ENCODE measurements at regions not wholly inside any gene's neighbourhood (a gene's known extent, or its start where the extent isn't known, plus 50 kb on each side); places are given as distances from the start of the nearest gene placed in this dataset.

GRCh38 chr5:112574536-112574935, 155.5 kb upstream of the EPB41L4A start:
- TF ChIP-seq, protein P1, sequence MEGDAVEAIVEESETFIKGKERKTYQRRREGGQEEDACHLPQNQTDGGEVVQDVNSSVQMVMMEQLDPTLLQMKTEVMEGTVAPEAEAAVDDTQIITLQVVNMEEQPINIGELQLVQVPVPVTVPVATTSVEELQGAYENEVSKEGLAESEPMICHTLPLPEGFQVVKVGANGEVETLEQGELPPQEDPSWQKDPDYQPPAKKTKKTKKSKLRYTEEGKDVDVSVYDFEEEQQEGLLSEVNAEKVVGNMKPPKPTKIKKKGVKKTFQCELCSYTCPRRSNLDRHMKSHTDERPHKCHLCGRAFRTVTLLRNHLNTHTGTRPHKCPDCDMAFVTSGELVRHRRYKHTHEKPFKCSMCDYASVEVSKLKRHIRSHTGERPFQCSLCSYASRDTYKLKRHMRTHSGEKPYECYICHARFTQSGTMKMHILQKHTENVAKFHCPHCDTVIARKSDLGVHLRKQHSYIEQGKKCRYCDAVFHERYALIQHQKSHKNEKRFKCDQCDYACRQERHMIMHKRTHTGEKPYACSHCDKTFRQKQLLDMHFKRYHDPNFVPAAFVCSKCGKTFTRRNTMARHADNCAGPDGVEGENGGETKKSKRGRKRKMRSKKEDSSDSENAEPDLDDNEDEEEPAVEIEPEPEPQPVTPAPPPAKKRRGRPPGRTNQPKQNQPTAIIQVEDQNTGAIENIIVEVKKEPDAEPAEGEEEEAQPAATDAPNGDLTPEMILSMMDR (IDR thresholded peaks at IDR 0.05; ENCODE audit: insufficient read depth, low read length, missing control alignments) = no peak
- no peak overlapping the region for H3K4me3 ChIP-seq (ENCODE audit: low read depth, low read length)
- ChIA-PET POLR2A (no interaction called here), CTCF (no interaction called here)
- no peak for DNase-seq (ENCODE audit: low read depth, low spot score)

- TF ChIP-seq, protein P1 (IDR thresholded peaks at IDR 0.05; ENCODE audit: insufficient read depth, low read length, missing control alignments) = no peak
- no peak overlapping the region for H3K4me3 ChIP-seq (ENCODE audit: low read depth, low read length)
- ChIA-PET POLR2A (no interaction called here), CTCF (interaction anchor here (1.0 to 1.4 kb wide), 2 partner anchors 25 to 181 kb away, joined by 3 to 4 read pairs; no protein-coding TSS in a partner anchor)
- no peak for DNase-seq (ENCODE audit: low read depth, low spot score)
Measured at GRCh38 chr5:112576298-112576925, 157.3 kb upstream of the EPB41L4A start.

DNA sequence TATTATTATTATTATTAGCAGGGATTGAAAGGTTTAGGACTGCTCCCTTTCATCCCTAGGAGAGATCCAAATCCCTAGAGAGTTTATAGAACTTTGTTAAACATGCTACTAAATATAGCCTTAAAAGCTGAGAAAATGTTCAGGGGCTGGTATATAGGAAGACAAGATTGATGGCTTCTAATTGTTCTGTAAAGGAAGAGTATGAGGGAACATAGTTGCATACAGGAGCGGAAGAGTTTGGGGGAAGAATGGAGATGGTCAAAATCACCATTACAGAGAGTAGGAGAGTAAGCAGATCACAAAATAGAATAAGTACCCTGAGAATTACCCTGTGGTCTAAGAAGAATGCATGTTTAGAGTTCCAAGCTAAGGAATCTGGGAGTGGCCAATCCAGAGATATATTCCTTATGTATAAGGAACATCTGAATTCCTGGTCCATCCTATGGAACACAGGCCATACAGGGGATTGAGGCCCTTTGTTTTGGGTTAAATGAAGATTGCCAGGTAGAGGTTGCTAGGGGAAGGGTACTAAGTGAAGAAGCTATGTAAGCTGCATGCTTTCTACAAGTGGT, 158.0 kb upstream of the APC start:
- TF ChIP-seq, protein P1 (IDR thresholded peaks at IDR 0.05; ENCODE audit: insufficient read depth, low read length, missing control alignments) = no peak
- ChIA-PET CTCF (interaction anchor here (1.2 kb wide), 1 partner anchor 29 kb away, joined by 3 read pairs; no protein-coding TSS in a partner anchor), POLR2A (no interaction called here)
- no peak overlapping the region for H3K4me3 ChIP-seq (ENCODE audit: low read depth, low read length)
- DNase-seq (ENCODE audit: low read depth, low spot score) = no peak

DNA sequence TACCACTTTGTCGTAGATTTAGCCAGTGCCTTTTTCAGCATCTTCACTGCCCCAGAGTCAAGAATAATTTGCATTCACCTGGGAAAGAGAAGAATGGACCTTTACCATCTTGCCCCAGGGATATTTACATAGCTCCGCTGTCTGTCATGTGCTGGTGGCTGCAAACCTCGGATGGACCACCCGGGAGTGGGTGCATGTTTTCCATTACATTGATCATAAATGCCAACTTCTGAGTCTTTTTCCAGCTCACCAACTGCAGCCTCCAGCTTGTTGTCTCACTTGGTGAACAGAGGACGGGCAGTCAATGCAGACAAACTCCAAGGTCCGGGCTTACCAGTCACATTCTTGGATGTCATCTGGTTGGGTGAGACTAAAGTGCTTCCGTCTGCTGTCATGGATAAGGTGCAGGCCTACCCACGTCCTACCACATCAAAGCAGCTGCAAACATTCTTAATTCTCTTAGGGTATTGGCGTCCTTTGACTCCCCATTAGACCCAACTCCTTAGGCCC, 155.8 kb upstream of the APC start:
- no peak overlapping the region for H3K4me3 ChIP-seq (ENCODE audit: low read depth, low read length)
- CTCF ChIA-PET = interaction anchor here (0.7 kb wide), 1 partner anchor 25 kb away, joined by 3 read pairs; no protein-coding TSS in a partner anchor
- POLR2A ChIA-PET = no interaction called here
- TF ChIP-seq, protein P1 (IDR thresholded peaks at IDR 0.05; ENCODE audit: insufficient read depth, low read length, missing control alignments) = no peak
- DNase-seq (ENCODE audit: low read depth, low spot score) = no peak

DNA sequence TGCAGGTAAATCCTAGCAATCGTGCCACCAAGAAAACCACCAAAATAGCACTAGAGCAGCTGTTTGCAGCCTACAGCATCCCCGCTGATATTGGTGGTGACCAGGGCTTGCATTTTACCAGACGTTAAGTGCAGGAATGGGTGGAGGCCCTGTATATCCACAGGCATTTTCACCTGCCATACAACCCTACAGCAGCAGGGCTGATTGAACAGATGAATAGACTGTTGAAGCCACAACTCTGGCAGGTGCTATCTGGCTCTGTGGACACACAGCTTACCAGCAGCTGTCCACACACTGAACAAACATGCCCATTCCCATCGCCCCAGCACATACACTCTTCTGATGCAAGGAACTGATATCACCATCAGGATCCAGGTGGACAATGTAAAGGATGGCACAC, 154.5 kb upstream of the APC start:
- TF ChIP-seq, protein P1 (IDR thresholded peaks at IDR 0.05; ENCODE audit: insufficient read depth, low read length, missing control alignments) = no peak
- ChIA-PET CTCF (no interaction called here), POLR2A (no interaction called here)
- no peak for DNase-seq (ENCODE audit: low read depth, low spot score)
- H3K4me3 ChIP-seq (ENCODE audit: low read depth, low read length) = no peak overlapping the region

DNA sequence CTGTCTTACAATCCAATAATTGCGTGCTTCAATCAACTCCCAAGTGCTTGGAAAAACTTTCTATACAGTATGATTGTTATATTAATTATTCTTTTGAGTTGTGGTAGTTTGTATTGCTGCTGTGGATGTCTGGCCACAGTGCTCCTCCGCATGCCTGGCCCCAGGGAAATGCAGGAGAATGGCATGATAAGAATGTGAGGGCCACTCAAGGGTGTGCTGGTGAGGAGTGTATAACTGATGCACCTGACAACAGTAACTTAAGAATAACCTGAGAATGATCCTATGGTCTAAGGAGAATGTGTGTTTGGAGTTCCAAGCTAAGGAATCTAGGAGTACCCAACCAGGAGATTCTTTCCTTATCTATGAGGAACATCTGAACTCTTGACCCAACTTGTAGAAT, 152.9 kb upstream of the APC start:
- DNase-seq (ENCODE audit: low read depth, low spot score) = no peak
- no peak overlapping the region for H3K4me3 ChIP-seq (ENCODE audit: low read depth, low read length)
- TF ChIP-seq, protein P1 (IDR thresholded peaks at IDR 0.05; ENCODE audit: insufficient read depth, low read length, missing control alignments) = no peak
- ChIA-PET CTCF (no interaction called here), POLR2A (no interaction called here)
